Ammon's horn (tissue), 1 donor: ENCODE measurements at regions not wholly inside any gene's neighbourhood (a gene's known extent, or its start where the extent isn't known, plus 50 kb on each side); places are given as distances from the start of the nearest gene placed in this dataset.

ENCODE experiments used
- DNase-seq: peaks from one replicate; pipeline ENCODE4 v3.0.0-alpha.2; 2016; ENCODE audit warnings: low spot score

DNA sequence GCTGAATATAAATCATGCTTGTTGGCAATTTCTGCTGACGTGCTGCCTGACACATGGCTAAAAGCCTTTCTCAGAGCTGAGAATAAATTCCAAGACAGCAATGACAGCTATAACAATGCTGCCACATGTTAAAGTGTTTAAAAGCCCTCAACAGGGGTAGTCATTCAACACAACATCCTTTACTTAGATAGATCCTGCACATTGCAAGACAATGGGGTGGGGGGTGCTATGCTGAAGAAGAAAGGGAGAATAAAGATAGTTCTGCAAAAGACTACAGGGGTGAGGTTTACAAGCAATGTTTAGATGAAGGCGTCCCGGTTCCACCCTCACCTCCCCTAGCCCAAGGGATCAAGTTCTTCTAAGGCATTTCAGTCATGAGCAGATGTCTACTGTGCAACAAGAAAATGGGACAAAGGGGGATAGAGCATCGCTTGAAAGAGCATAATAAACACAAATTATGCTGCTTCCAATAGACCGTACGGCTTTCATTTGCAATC, 291.0 kb upstream of the ACVR2A start:
- DNase-seq = no peak

DNA sequence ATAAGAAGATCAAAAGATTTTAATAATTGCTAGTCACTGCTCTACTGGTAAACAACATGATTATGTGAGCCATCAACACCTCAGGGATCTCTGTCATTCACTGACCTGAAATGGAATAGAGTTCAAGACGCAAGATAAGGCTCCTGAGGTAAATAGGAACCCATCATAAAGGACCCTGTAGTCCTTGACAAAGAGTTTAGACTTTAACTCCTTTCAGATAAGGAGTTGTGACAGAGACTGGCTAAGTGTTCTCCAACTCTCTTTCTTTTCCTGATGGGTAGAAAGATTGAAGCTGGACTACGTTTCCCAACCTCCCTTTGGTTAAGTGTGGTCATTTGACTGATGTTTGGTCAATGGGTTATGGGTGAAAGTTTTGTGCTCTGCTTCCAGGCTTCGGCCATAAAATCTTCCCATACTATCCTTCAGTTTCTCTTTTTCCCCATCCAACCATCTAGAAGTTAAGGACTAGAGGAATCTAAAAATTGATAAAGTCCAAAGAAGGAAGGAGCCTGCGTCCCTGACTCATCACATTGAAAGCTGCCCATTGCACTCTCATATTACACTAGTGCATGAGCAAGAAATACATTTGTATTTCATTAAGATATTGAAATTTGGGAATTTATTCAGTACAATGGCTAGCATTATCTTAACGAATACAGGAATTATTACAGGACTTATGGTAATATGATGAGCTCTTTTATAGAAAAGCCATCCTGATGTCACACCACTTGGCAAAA, 293.7 kb upstream of the ACVR2A start:
- no peak for DNase-seq

DNA sequence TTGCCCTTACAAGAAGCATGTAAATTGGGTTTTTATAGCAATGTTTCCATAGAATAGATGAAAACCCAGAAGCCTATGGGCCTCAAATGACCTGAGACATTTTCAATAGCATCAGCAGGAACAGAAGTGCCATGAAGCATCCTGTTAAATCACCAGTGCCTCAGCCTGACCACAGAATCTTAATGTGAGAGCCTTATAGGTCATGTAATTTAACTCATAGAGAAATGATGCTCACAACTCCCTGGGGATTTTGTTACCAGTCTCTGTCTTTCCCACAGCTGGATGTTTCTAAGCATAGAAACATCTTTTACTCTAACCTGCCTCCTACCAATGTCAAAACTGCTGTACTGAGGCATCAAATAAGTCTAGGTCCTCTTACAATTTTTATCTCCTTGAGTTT, 295.8 kb upstream of the ACVR2A start:
- no peak for DNase-seq

DNA sequence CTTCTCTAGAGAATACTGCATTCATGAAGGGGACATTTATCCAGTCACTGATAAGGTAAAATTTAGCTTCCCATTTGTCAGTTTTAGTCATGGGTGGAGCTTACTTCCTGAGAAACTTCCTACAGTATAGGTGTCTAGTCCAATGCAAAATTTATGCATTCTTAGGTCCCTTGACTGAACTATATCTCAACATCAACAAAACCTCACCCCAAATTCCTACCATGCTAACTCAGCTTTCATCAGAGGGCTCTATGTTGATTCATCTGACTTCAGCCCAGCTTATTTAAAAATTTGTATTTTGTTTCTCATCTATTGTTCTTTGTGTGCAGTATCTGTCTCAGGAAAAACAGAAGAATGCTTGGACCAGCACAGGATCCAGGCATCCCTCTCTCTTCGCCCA, 296.4 kb upstream of the ACVR2A start:
- DNase-seq = no peak

DNA sequence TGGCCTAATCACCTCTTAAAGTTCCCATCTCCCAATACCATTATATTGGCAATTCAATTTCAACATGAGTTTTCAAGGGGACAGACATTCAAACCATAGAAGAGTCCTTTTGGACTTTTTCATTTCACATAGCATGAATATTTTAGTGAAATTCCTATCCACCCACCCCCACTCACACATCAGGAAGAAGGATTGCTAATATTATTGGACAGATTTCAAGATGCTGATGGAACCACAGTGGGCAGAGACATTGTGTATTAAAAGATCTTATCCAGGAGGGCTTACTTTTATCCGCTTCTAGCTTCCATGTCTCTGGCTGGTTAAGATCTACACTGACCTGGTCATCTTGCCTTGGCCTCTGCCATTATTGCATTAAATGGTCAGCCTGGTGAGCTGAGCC, 297.4 kb upstream of the ACVR2A start:
- no peak for DNase-seq

DNA sequence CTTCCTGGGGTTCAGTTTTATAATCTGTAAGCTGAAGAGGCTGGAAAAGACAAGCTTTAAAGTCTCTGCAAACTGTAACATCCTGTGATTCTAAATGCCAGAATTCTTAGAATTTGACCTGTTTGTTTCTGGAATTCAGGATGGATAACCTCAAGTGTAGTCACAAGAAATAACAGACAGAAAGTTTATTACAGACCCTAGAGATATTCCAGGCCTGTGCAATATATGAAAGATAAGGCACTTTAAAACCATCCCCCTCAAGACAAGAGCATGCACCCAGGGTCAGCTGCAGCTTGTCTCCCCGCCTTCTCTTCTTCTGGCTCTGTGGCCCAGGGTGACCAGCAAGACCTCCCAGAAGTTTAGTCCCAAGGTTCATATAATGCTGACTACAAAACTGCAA, 298.7 kb upstream of the ACVR2A start:
- DNase-seq = no peak

DNA sequence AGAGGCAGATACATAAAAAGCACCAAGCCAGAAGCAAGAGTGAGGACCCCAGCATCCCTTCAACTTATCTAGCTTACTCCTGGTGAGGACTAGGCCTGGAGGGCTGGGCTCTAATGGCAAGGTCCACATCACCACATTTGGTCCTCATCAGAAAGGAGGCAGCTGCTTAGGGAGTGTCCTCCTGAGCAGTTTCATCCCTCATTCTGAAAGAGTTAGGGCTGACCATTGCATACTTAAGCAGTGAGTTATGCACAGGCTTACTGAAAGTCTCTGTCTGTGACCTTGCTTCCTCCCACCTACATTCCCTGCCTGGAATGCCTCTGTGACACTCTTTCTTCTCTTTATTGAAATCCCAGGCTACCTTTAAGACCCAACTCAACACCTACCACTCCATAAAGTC, 301.8 kb upstream of the ACVR2A start:
- DNase-seq = no peak

DNA sequence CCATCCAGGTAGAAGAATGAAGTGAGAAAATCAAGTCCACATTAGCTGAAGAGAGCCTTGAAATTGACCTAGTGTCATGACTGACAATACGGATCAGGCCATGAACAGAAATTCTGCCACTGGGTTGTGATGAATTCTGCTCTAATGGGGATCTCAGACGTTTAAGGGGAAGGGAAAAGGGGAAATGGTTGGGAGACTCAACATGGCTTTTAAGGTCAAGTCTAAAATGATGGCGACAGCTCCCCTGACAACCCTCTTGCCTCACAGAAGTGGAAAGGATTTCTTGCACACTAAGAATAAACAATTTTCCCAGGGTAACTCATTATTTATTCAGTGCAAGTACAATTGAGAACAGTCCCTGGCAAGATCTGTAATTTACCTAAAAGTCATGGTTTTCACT, 302.5 kb upstream of the ACVR2A start:
- DNase-seq = no peak

DNA sequence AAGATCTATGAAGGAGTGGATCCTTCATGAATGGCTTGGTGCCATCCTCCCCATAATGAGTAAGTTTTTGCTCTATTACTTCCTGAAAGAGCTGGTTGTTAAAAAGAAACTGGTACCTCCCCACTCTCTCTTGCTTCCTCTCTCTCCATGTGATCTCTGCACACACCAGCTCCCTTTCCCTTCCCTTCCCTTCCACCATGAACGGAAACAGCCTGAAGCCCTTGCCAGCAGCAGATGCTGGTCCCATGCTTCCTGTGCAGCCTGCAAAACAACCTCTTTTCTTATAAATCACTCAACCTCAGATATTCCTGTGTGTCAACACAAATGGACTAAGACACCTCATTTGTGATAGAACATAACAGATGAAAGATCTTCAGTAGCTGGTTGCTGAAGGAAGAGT, 303.5 kb upstream of the ACVR2A start:
- no peak for DNase-seq

DNA sequence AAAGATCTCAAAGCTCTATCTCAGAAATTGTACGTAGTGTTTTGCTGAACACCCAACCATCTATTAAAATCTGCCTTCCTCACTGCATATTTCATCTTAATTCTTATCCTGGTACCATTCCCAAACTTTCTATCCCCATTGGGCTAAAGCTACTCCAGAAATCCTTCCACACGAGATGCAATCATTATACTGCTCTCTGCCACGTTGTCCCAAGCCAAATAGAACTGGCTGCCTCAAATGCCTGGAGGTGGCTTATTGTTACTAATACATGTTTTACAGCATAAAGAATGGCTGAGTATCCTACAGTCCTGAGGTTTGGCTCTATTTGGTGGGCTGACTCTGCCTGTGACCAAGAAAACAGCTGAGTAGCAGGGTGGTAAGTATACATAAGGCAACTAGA, 306.0 kb upstream of the ACVR2A start:
- no peak for DNase-seq

DNA sequence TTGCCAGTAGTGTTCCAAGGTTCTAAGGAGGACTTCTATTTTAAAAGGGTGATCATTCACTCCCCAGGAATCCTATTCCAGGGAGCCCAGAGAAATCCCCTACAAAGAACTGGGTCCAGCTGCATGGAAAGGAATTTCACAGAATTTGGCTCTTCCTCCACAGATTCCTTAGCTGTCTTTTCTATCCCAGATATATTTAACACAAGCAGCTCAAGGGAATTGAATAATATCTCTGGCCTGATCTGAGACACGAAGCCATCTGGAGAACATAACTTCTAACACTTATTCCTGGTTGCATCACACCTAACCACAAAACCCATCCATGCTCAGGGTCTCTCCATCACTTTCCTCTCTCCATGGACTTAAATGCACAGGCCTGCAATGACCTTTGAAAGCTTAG, 306.7 kb upstream of the ACVR2A start:
- DNase-seq = no peak

DNA sequence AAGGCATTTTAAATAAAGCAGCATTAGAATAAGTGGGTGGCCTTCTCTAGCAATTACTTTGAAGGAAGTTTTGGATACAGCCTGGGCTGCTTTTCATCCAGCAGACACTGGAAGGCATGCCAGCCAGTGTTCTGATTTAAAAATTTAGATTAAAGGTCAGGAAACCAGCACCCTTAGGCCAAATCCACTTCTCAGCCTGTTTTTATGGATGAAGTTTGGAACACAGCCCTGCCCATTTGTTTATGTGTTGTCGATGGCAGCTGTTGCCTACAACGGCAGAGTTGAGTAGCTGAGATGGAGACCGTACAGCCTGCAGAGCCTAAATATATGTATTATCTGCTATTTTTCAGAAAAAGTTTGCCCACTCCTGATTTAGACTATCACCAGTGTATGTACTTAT, 313.6 kb upstream of the ACVR2A start:
- DNase-seq = no peak

DNA sequence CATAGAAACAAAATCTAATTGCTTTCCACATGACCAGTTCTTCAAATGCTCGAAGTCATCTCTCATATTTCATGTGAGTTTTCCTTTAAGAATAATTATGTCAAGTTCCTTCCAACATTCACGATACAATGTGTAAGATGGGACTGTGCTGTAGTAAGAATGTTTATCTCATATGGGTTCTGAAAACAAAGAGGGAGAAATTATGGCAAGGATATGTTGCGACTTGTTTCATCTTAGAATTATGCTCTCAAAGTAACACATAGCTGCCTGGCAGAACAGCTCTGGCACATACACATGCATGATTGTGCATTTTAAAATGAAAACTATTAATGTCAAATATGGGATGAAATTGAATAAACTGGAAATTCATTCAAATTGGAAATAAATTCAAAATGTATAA, 314.8 kb upstream of the ACVR2A start:
- no peak for DNase-seq

DNA sequence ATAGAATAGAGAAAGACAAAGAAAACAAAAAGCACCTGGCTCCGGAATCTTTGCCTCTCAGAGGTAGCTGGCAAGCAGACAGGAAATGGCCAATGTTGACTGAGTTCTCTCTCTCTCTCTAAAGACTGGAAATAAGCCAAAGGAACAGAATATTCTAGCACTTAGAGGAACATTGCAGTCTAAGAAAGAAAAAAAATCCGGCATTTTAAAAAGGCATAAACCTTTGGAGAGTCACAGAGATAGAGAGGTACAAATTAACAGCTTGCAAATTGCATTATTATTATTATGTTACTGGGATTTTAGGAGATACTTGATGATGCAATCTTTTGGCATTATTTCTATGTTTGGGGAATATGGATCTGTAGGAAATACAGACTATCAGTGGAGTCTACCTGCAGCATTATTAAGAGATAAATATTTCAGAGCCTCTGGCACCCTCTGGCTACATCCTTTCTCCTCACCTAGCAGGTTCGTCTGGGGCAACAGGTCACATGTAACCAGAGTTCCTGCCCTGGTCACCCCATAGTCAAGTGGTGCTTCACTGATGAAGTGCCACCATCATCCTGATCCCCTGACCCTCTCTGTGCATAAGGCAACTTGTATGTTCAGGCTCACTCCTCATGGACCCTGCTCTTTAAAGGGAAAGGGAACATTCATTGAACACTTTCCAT, 318.9 kb upstream of the ACVR2A start:
- no peak for DNase-seq

DNA sequence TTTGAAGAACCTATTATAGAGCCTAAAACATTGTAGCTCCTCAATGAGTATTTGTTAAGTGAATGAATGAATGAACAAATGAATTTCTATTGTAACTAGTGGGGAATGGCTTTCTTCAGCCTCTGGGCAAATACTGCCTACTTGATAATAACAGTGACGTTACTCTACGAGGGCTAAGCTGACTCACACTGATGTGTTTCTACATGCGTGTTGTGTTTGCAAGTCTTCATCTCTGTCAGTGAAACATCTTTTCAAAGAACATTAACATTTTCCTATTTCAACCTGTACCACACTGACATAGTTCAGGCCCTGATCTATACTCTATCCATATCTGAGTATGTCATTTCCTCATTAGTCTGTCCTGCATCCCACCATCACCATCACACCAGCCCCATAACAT, 319.9 kb upstream of the ACVR2A start:
- DNase-seq = no peak

DNA sequence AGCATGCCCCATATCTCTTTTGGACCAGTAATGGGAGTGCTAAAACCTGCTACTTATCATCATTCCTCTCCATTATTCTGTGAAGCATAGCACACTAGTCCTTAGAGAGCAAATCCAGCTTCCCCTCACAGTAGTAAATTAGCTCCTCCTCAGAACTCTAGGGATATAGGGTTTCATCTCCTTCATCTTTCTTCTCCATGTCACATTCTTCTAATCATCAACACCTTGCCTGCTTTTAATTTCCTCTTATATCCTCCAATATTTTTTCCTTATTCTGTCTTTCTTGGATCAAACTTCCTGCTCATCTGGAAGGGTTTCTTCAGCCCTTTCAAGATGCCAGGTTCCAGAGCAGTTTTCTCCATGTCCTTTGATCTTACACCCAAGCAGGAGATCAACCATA, 321.4 kb upstream of the ACVR2A start:
- no peak for DNase-seq

DNA sequence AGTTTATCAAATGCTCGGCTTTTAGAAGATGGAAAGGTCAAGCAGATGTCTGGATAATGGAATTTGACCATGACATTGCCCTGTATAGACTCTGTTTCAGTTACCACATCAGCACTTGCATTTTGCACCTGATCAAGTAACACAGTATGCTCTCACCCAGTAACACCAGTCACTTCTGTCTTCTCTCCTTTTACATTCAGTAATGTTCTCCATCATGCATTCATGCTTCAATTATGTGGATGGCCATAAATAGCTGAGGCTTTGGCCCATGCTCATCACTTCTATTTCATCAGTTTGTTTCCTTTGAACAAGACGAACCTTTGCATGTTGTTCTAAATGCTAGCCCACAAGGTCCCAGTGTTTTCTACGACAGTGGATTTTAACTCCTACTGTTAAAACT, 322.9 kb upstream of the ACVR2A start:
- no peak for DNase-seq

DNA sequence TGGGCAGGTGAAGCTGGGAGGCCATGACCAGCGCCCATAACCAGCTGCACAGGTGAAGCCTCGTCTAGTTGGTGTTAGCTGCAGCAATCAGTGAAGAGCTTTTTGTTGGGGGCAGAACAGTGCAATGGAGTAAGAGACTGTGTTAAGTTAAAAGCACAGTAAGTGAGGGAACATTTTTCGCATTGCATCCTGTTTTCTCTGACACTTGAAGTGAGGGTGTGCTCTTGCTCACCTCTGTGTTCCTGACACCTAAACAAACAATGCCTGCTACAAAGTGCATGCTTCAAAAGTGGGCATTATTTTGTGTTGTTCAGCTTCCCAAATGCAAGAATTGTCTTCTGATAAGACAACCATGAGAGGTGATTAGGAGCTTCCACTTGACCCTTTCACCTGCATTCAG, 324.0 kb upstream of the ACVR2A start:
- no peak for DNase-seq

DNA sequence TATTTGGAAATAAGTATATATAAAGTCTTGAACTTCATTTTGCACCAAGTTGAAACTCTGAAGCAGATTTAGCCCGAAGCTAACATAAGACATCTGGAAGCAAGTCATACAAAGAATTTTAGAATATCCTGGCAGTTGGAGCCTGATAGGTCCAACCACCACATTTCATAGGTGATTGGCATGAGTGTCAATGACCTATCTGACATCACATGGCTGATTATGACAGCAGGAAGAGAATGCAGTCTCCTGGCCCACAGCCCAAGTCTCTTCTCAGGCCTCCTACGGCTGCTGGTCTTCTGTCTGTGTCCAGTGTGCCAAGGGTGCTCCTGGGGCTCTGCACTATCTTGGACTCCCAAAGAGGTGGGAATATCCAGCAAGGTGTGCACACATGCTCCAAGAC, 325.7 kb upstream of the ACVR2A start:
- DNase-seq = no peak

DNA sequence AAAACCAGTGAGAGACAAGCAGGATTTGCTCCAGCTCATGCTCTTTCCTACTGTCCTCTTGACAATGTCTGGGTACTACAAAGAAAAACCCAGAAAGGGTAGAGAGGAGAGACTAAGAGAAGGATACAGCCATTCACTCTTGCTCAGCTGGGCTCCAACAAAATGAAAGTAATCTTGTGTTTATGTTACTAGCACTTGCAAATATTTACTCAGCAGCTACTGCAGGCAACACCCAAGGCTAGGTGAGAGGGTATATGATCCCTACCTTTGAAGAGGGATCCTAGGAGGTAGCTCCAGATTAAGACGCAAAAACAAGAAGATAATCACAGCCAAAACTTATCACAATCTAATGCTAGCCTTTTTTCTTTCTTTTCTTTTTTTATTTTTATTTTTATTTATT, 329.6 kb upstream of the ACVR2A start:
- DNase-seq = no peak

DNA sequence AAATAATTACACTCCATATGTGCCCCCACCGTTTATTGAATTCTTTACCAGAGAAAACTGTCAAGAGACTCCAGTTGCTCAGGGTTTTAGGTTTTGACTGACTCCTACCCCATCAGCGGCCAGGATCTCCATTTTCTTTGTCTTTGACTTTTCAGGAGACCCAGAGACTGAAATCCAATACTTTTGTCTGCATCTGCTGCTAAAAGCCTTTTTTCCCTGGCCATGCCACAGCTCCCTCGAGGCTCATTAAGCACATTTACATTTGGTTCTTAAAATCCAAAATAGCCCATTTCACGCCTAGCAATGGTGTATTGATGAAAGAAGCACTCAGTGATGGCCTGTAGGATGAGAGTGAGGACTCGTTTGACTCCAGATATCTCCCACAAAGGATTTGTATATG, 332.6 kb upstream of the ACVR2A start:
- no peak for DNase-seq

DNA sequence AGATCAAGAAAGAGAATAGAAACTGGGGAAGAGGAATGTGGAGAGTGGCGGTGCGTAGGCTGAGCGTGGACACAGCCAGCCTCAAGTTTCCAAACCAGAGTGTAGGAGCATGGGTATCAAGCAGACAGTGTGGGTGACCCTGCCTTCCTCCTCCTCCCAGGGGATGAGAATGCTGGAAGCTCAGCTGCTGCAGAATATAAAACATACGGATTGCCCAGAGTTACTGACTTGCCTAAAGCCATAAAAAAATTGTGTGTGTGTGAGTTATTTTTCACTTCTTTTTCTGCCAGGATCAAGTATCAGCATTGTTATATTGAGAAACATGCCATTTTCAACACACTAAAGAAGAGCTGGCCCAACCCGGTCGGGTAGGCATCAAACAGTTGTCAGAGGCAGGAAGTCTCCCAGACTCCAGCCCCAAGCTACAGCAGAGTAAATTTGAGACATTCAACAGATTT, 333.3 kb upstream of the ACVR2A start:
- peak; percentile 60 for DNase-seq

DNA sequence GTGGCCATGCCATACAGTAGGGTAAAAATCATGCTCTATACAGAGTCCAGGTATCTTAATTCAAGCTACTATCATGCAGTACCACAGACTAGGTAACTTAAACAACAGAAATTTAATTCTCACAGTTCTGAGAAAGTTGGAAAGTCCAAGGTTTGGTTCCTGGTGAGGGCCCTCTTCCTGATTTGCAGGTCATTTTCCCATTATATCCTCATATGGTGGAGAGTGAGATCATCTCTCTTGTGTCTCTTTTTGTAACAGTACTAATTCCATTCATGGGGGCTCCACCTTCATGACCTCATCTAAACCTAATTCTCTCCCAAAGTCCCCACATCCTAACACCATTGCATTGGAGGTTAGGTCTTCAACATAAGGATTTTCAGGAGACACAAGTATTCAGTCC, 335.0 kb upstream of the ACVR2A start:
- no peak for DNase-seq

DNA sequence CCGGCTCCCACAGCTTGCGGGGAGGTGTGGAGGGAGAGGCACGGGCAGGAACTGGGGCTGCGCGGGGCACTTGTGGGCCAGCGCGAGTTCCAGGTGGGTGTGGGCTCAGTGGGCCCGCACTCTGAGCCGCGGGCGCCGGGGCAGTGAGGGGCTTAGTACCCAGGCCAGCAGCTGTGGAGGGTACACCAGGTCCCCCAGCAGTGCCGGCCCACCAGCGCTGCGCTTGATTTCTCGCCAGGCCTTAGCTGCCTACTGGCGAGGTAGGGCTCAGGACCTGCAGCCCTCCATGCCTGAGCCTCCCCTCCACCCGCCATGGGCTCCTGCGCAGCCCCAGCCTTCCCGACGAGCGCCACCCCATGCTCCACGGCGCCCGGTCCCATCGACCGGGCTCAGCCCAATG, 337.9 kb upstream of the ACVR2A start:
- no peak for DNase-seq
